ENCODE measurements at regions not wholly inside any gene's neighbourhood (a gene's known extent, or its start where the extent isn't known, plus 50 kb on each side); places are given as distances from the start of the nearest gene placed in this dataset.

DNA sequence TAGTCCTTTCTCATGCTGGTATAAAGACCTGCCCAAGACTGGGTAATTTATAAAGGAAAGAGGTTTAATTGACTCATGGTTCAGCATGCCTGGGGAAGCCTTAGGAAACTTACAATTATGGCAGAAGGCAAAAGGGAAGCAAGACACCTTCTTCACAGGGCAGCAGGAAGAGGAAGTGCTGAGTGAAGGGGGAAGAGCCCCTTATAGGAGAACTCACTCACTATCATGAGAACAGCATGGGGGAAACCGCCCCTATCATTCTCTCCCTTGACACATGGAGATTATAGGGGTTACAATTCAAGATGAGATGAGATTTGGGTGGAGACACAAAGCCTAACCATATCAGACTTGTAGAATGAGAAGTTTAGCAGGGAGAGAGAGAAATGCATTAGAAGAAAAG lies 373.3 kb upstream of the DIAPH2 start:
- in situ Hi-C loops (cut with HindIII; ENCODE audit: low pct_unique_long_range_greater_than_20kb, low sequenced_read_pairs): no loop called here
- no peak for DNase-seq (ENCODE audit: low read depth, low spot score)

- in situ Hi-C loops (cut with HindIII; ENCODE audit: low pct_unique_long_range_greater_than_20kb, low sequenced_read_pairs): no loop called here
- DNase-seq (ENCODE audit: low read depth, low spot score): peak; percentile 84
Observed at GRCh38 chrX:96314985-96315384, 369.7 kb upstream of the DIAPH2 start.

- in situ Hi-C loops (cut with HindIII; ENCODE audit: low pct_unique_long_range_greater_than_20kb, low sequenced_read_pairs): no loop called here
- DNase-seq (ENCODE audit: low read depth, low spot score): peak; percentile 6
Observed at GRCh38 chrX:96361844-96362243, 322.8 kb upstream of the DIAPH2 start.

GRCh38 chrX:96372313-96373046 lies 312.2 kb upstream of the DIAPH2 start:
- DNase-seq (ENCODE audit: low read depth, low spot score): peak; percentile 63

DNA sequence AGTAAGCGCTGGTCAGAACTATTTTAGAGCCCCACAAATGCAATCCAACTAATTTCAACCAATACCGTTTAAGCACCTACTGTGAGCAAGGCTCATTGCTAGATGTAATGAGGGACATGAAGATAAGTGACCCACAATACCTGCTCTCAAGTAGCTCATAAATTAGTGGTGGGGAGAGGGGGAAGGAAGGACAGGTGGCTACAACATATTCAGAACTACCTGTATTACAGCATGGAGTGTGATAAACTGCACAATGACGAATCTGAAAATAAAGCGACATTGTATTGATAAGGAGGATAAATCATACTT lies 311.6 kb upstream of the DIAPH2 start:
- DNase-seq (ENCODE audit: low read depth, low spot score): no peak
- in situ Hi-C loops (cut with HindIII; ENCODE audit: low pct_unique_long_range_greater_than_20kb, low sequenced_read_pairs): no loop called here

More at GRCh38 chrX:96372313-96373046, 312.2 kb upstream of the DIAPH2 start:
- in situ Hi-C loops (cut with HindIII; ENCODE audit: low pct_unique_long_range_greater_than_20kb, low sequenced_read_pairs): no loop called here

DNA sequence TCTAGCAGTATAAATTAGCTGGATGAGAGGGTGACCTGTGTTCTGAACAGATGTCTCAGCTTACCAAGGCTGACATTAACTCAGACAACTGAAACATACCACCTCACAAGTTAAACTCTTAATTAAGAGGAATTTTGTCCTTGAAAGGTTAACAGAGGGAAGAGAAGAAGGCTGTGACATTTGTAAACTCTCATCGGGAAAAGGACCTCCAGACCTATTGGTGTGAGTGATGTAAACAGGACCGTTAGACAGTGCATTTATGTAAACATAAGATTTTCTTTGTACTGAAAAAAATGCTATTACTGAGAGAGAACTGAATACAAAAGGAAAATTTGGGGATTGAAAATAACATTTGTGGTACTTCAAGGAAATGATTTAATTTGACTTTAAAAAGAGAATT lies 308.4 kb upstream of the DIAPH2 start:
- in situ Hi-C loops (cut with HindIII; ENCODE audit: low pct_unique_long_range_greater_than_20kb, low sequenced_read_pairs): no loop called here
- DNase-seq (ENCODE audit: low read depth, low spot score): no peak

- no peak for DNase-seq (ENCODE audit: low read depth, low spot score)
- in situ Hi-C loops (cut with HindIII; ENCODE audit: low pct_unique_long_range_greater_than_20kb, low sequenced_read_pairs): no loop called here
Observed at GRCh38 chrX:96379951-96380350, 304.7 kb upstream of the DIAPH2 start.

- in situ Hi-C loops (cut with HindIII; ENCODE audit: low pct_unique_long_range_greater_than_20kb, low sequenced_read_pairs): no loop called here
- DNase-seq (ENCODE audit: low read depth, low spot score): no peak
Observed at GRCh38 chrX:96382018-96382417, 302.6 kb upstream of the DIAPH2 start.

DNA sequence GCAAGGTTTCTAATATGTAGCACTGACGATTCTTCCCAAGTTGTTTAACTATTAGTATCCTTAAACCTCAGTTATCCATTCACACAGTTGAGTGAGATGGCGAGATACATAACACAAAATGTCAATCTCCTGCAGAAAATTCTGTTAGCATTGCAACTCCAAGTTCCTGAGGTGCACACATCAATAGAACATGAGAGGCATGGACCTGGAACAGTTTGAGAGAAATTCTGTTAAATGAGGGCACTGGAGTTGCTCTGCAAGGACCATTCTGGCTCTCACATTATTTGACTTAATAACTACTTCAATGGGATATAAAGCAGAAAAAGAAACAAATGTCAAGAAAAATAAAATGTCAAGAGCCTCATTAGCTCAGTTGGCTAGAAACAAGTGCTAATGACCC lies 301.2 kb upstream of the DIAPH2 start:
- no peak for DNase-seq (ENCODE audit: low read depth, low spot score)
- in situ Hi-C loops (cut with HindIII; ENCODE audit: low pct_unique_long_range_greater_than_20kb, low sequenced_read_pairs): no loop called here

DNA sequence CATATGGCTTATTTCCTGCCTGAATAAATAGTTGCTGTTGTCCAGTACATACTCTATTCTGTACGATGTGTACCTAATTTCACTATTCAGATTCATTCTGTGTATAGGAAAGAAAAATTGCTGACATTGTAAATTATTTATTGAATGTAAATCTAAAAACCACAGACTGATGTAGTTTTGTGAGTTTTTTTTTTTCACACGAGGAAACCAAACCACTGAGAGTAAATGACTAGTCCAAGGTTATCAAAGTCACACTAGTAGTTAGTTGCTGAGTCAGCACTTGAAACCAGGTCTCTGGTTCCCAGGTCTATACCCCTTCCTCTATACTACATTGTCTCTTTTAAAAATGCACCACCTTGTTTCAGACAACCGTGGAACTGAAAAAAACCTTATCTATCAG lies 298.3 kb upstream of the DIAPH2 start:
- in situ Hi-C loops (cut with HindIII; ENCODE audit: low pct_unique_long_range_greater_than_20kb, low sequenced_read_pairs): no loop called here
- no peak for DNase-seq (ENCODE audit: low read depth, low spot score)

DNA sequence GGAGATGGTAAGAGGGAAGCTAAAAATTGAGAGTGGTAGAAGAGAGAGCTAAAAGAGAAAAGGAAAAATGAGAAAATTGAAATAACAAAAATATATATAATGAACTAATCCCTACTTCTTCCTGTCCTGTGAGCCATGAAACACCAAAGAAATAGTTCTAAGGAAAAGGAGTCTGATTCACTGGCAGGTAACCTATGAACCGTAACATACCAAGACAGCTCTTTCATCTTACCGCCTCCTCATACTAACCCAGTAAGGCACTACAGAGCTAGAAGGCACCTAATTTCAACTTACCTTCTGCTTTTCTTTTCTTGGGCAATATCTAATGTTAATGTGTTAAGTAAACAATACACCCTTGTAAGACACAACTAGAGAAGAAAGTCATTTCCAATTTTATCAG lies 297.7 kb upstream of the DIAPH2 start:
- in situ Hi-C loops (cut with HindIII; ENCODE audit: low pct_unique_long_range_greater_than_20kb, low sequenced_read_pairs): no loop called here
- no peak for DNase-seq (ENCODE audit: low read depth, low spot score)

DNA sequence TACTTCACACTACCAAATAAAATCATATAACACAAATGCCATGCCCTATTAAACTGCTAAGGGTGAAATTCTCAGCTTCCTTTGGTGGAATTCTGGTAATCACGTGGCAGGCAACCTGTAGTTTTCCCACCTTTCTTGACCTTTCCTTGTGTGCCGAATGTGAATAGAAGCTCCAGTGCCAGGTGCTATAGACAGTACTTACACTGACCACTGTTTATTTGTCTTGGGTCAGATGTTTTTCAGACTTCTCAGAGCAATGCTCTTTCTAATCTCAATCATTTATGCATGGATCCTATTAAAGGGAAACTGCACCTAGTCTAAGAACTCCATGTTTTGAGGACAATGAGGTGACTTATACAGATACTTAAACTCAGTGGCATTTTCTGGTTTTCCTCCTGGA lies 296.8 kb upstream of the DIAPH2 start:
- DNase-seq (ENCODE audit: low read depth, low spot score): no peak
- in situ Hi-C loops (cut with HindIII; ENCODE audit: low pct_unique_long_range_greater_than_20kb, low sequenced_read_pairs): no loop called here

- in situ Hi-C loops (cut with HindIII; ENCODE audit: low pct_unique_long_range_greater_than_20kb, low sequenced_read_pairs): no loop called here
- no peak for DNase-seq (ENCODE audit: low read depth, low spot score)
Observed at GRCh38 chrX:96389281-96390047, 295.2 kb upstream of the DIAPH2 start.

- in situ Hi-C loops (cut with HindIII; ENCODE audit: low pct_unique_long_range_greater_than_20kb, low sequenced_read_pairs): no loop called here
- DNase-seq (ENCODE audit: low read depth, low spot score): peak; percentile 28
Observed at GRCh38 chrX:96394598-96394997, 290.0 kb upstream of the DIAPH2 start.

DNA sequence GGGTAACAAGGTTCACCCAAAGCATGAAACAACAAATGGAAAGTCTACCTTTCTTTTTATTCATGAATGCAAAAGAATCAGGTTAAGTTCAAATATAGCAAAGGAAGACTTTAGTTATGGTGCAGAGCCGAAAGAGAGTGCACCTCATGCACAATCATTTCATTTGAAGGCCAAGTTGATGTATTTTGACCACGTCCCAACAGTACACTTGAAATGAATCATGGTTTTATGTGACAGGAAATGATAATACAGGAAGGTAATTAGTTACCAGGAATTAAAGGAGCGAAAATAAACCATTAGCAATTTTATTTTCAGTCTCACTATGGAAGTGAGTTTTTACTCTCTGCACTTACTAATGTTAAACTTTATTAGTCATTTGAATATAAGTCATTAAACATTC lies 281.2 kb upstream of the DIAPH2 start:
- in situ Hi-C loops (cut with HindIII; ENCODE audit: low pct_unique_long_range_greater_than_20kb, low sequenced_read_pairs): no loop called here
- no peak for DNase-seq (ENCODE audit: low read depth, low spot score)

DNA sequence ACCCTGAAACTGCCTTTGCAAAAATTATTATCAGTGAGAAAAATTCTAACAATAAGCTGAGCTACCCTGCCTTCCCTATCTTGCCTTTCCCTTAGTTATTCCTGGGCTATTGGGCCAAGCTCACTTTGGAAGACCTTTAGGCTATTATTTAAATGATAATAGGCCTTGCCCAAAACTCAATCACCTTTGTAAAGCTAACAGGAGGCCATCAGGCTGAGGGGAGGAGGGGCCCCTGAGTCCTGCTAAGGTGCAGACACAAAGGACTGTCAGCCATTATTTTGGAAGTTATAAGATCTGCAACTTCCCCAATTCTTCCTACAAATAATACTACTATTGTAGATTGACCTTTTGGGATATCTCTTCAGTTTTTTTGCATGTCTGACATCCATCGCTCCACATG lies 278.8 kb upstream of the DIAPH2 start:
- no peak for DNase-seq (ENCODE audit: low read depth, low spot score)
- in situ Hi-C loops (cut with HindIII; ENCODE audit: low pct_unique_long_range_greater_than_20kb, low sequenced_read_pairs): no loop called here

DNA sequence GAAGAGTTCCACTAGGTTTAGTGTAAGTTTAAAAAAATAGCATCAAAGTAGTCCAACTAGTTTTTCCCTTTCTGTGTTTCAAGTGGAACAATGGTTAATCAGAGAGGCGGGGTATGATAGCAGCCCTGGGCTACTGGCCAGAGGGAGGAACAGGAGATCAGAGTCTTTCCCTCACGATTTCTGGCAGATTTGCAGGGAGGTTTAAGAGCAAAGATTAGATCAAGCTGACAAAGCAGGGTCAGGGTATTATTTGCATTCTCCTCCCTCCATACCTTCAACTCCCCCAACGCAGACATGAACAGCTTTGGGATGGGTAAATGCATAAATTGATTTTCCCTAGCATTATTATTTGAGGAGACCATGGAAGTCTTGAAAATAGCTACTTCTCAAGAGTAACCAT lies 277.6 kb upstream of the DIAPH2 start:
- in situ Hi-C loops (cut with HindIII; ENCODE audit: low pct_unique_long_range_greater_than_20kb, low sequenced_read_pairs): no loop called here
- DNase-seq (ENCODE audit: low read depth, low spot score): no peak

GRCh38 chrX:96407501-96407900 lies 277.1 kb upstream of the DIAPH2 start:
- DNase-seq (ENCODE audit: low read depth, low spot score): no peak
- in situ Hi-C loops (cut with HindIII; ENCODE audit: low pct_unique_long_range_greater_than_20kb, low sequenced_read_pairs): no loop called here

DNA sequence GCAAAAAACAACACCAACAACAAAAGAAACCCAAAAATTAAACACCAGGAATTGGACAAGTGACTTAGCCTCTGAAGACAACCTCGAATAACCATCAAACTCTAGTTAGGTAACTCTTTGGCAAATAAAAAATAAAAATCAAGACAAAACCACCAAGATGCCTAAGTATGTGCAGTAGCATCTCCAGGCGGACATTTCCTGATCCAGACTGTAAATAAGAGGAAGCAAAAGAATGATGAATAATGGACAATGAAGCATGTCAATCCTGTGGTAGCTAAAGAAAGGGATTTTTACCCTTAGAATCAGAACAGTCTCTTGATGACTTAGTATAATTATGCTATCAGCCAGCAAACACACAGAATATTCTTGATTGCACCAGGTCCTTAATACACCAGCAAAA lies 276.7 kb upstream of the DIAPH2 start:
- no peak for DNase-seq (ENCODE audit: low read depth, low spot score)

More for the DNA sequence above, 276.7 kb upstream of the DIAPH2 start:
- in situ Hi-C loops (cut with HindIII; ENCODE audit: low pct_unique_long_range_greater_than_20kb, low sequenced_read_pairs): no loop called here
